Peyer's patch (tissue), 4 donors: ENCODE measurements at regions not wholly inside any gene's neighbourhood (a gene's known extent, or its start where the extent isn't known, plus 50 kb on each side); places are given as distances from the start of the nearest gene placed in this dataset.

Source experiments
- DNase-seq, 3 donors: peaks; one replicate each; pipeline ENCODE4 v3.0.0-alpha.2; 2017 to 2019
- H3K27ac ChIP-seq, 4 donors: fragments of 200-600 bp; sonication (generic); one replicate each; pipeline ENCODE4 v1.5.1; 2016 to 2019
- H3K27me3 ChIP-seq, 2 donors: fragments of 200-600 bp; sonication (generic); one replicate each; pipeline ENCODE4 v1.5.1; 2019
- H3K36me3 ChIP-seq, 3 donors: fragments of 200-600 bp; sonication (generic); one replicate each; pipeline ENCODE4 v1.5.1; 2016 to 2019
- H3K4me1 ChIP-seq, 4 donors: fragments of 200-600 bp; sonication (generic); one replicate each; pipeline ENCODE4 v1.5.1; 2016 to 2019
- H3K4me3 ChIP-seq, 4 donors: fragments of 200-600 bp; sonication (generic); 1 replicate in 3 of 4; 2 replicates in 1 of 4; pipeline ENCODE4 v1.5.1; 2016 to 2019; ENCODE audit warnings: mild to moderate bottlenecking in 1 of 4
- H3K9me3 ChIP-seq, 4 donors: fragments of 200-600 bp; sonication (generic); one replicate each; pipeline ENCODE4 v1.5.1; 2016 to 2019; ENCODE audit warnings: mild to moderate bottlenecking in 1 of 4
- CTCF ChIP-seq, 6 experiments: fragments of 450-650 bp in 4 of 6; fragments of 200-600 bp in 2 of 6; sonication (generic) in 1 of 6; IDR thresholded peaks; one replicate each; pipeline ENCODE4 v1.5.1; 2017 to 2019; ENCODE audit warnings: antibody characterized with exemption in 6 of 6, mild to moderate bottlenecking in 3 of 6, moderate library complexity in 1 of 6
- POLR2A ChIP-seq, 2 donors: fragments of 450-650 bp; IDR thresholded peaks; one replicate each; pipeline ENCODE4 v1.5.1; 2017; ENCODE audit warnings: antibody characterized with exemption in 2 of 2, mild to moderate bottlenecking in 2 of 2, moderate library complexity in 2 of 2

- no peak overlapping the region for H3K4me3 ChIP-seq
- H3K36me3 ChIP-seq = no peaks in the 10 kb centered on the region
- TF ChIP-seq CTCF (IDR thresholded peaks at IDR 0.05) (no peak), POLR2A (IDR thresholded peaks at IDR 0.05) (no peak)
- H3K4me1 ChIP-seq = no peaks in the 10 kb centered on the region
- H3K27ac ChIP-seq = no peak overlapping the region
- no peak for DNase-seq
- H3K27me3 ChIP-seq = no peaks in the 10 kb centered on the region
- no peaks in the 10 kb centered on the region for H3K9me3 ChIP-seq
Observed at GRCh38 chr2:181197140-181197760, 216.8 kb downstream of the UBE2E3 start.

GRCh38 chr2:181198183-181198864 is 217.9 kb downstream of the UBE2E3 start:
- no peaks in the 10 kb centered on the region for H3K36me3 ChIP-seq
- no peaks in the 10 kb centered on the region for H3K9me3 ChIP-seq
- H3K4me1 ChIP-seq = no peaks in the 10 kb centered on the region
- DNase-seq = no peak
- no peak overlapping the region for H3K4me3 ChIP-seq
- TF ChIP-seq CTCF (IDR thresholded peaks at IDR 0.05) (no peak), POLR2A (IDR thresholded peaks at IDR 0.05) (no peak)
- no peak overlapping the region for H3K27ac ChIP-seq
- H3K27me3 ChIP-seq = no peaks in the 10 kb centered on the region

- no peak for DNase-seq
- H3K36me3 ChIP-seq = no peaks in the 10 kb centered on the region
- H3K4me1 ChIP-seq = no peaks in the 10 kb centered on the region
- H3K27me3 ChIP-seq = no peaks in the 10 kb centered on the region
- no peaks in the 10 kb centered on the region for H3K9me3 ChIP-seq
- no peak overlapping the region for H3K27ac ChIP-seq
- no peak overlapping the region for H3K4me3 ChIP-seq
- TF ChIP-seq CTCF (IDR thresholded peaks at IDR 0.05) (no peak), POLR2A (IDR thresholded peaks at IDR 0.05) (no peak)
Observed at GRCh38 chr2:181203412-181203811, 223.0 kb downstream of the UBE2E3 start.

- Histone ChIP-seq H3K27ac (no peak overlapping the region), H3K9me3 (no peaks in the 10 kb centered on the region), H3K27me3 (no peaks in the 10 kb centered on the region), H3K4me1 (no peaks in the 10 kb centered on the region), H3K4me3 (no peak overlapping the region), H3K36me3 (no peaks in the 10 kb centered on the region)
- TF ChIP-seq POLR2A (IDR thresholded peaks at IDR 0.05) = no peak
- no peak for TF ChIP-seq CTCF (IDR thresholded peaks at IDR 0.05)
- no peak for DNase-seq
Observed at GRCh38 chr2:181203916-181204315, 223.5 kb downstream of the UBE2E3 start.

GRCh38 chr2:181218401-181218821 is 238.0 kb downstream of the UBE2E3 start:
- Histone ChIP-seq H3K27ac (no peak overlapping the region), H3K27me3 (no peaks in the 10 kb centered on the region), H3K9me3 (no peaks in the 10 kb centered on the region), H3K36me3 (no peaks in the 10 kb centered on the region), H3K4me1 (no peaks in the 10 kb centered on the region), H3K4me3 (no peak overlapping the region)
- no peak for TF ChIP-seq CTCF (IDR thresholded peaks at IDR 0.05)
- no peak for TF ChIP-seq POLR2A (IDR thresholded peaks at IDR 0.05)
- DNase-seq = no peak
